ENCODE measurements at regions not wholly inside any gene's neighbourhood (a gene's known extent, or its start where the extent isn't known, plus 50 kb on each side); places are given as distances from the start of the nearest gene placed in this dataset.
"Not testable (repeated sequence)": the region's sequence is repeated elsewhere in the genome, so short reads cannot be mapped to it uniquely, and the experiment has no call there.

DNA sequence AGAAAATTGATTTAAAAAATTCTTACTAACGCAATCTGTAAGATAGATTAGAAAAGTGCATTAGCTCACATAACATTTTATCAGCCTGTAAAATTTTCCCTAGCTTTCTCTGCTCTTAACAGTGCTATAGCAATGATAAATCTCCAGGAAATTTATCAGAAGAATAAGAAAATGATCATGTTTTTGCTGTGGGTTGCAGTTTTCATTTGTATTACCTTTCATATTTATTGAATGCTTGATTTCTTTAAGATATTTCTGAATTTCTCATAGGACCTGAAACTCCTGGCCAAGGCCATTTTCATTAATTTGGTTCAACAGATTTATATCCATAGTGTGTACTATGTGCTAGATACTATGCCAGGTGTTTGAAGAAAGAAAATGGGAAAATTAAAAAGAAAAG lies 130.3 kb upstream of the STARD13 start:
- no peak overlapping the region for H3K27ac ChIP-seq
- TF ChIP-seq POLR2A (IDR thresholded peaks at IDR 0.05): no peak
- no peak for TF ChIP-seq CTCF (IDR thresholded peaks at IDR 0.05)
- H3K36me3 ChIP-seq (replicated peaks in 1 of 2; ENCODE audit: insufficient read depth in 1 of 2, low read depth in 2 of 2): no peaks in the 10 kb centered on the region
- no peaks in the 10 kb centered on the region for H3K9me3 ChIP-seq
- ATAC-seq (no peak), DNase-seq (no peak)
- 91% methylated on average over 1 of the region's 1 CpG for WGBS, 2 donors
- no peaks in the 10 kb centered on the region for H3K4me1 ChIP-seq
- H3K27me3 ChIP-seq: no peaks in the 10 kb centered on the region
- intact Hi-C loops (cut with DNase I): no loop called here
- no peak overlapping the region for H3K4me3 ChIP-seq

DNA sequence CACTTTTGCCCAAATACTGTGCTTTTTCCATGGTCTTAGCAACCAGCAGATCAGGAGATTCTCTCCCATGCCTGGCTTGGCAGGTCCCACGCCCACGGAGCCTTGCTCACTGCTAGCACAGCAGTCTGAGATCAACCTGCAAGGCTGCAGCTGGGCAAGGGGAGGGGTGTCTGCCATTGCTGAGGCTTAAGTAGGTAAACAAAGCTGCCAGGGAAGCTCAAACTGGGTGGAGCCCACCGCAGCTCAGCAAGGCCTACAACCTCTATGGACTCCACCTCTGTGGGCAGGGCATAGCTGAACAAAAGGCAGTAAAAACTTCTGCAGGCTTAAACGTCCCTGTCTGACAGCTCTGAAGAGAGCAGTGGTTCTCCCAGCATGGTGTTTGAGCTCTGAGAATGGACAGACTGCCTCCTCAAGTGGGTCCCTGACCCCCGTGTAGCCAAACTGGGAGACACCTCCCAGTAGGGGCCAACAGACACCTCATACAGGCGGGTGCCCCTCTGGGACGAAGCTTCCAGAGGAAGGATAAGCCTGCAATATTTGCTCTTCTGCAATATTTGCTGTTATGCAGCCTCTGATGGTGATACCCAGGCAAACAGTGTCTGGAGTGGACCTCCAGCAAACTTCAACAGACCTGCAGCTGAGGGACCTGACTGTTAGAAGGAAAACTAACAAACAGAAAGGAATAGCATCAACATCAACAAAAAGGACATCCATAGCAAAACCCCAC lies 132.8 kb upstream of the STARD13 start:
- H3K9me3 ChIP-seq; H3K36me3 ChIP-seq (replicated peaks in 1 of 2; ENCODE audit: insufficient read depth in 1 of 2, low read depth in 2 of 2); ATAC-seq; H3K4me1 ChIP-seq; H3K4me3 ChIP-seq; H3K27me3 ChIP-seq; H3K27ac ChIP-seq; intact Hi-C loops (cut with DNase I): not testable (repeated sequence)
- 73 to 95% methylated on average over 7 of the region's 7 CpGs for WGBS, 2 donors
- peak in 1 of 4 donors; percentile 24 for DNase-seq

DNA sequence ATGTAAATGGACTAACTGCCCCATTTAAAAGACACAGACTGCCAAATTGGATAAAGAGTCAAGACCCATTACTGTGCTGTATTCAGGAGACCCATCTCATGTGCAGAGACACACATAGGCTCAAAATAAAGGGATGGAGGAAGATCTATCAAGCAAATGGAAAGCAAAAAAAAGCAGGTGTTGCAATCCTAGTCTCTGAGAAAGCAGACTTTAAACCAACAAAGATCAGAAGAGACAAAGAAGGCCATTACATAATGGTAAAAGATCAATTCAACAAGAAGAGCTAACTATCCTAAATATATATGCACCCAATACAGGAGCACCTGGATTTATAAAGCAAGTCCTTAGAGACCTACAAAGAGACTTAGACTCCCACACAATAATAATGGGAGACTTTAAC lies 134.6 kb upstream of the STARD13 start:
- H3K4me3 ChIP-seq; ATAC-seq; H3K27me3 ChIP-seq; H3K36me3 ChIP-seq (replicated peaks in 1 of 2; ENCODE audit: insufficient read depth in 1 of 2, low read depth in 2 of 2); H3K4me1 ChIP-seq; DNase-seq; H3K9me3 ChIP-seq; H3K27ac ChIP-seq; intact Hi-C loops (cut with DNase I): not testable (repeated sequence)

GRCh38 chr13:33426131-33426530 lies 140.6 kb upstream of the STARD13 start:
- no peak for ATAC-seq
- H3K9me3 ChIP-seq: no peaks in the 10 kb centered on the region
- whole genome bisulfite sequencing, 2 donors: 92 to 97% methylated on average over 1 of the region's 1 CpG
- TF ChIP-seq CTCF (IDR thresholded peaks at IDR 0.05) (no peak), POLR2A (IDR thresholded peaks at IDR 0.05) (no peak)
- no peaks in the 10 kb centered on the region for H3K27me3 ChIP-seq
- H3K27ac ChIP-seq: no peak overlapping the region
- no peak for DNase-seq
- no peaks in the 10 kb centered on the region for H3K36me3 ChIP-seq (replicated peaks in 1 of 2; ENCODE audit: insufficient read depth in 1 of 2, low read depth in 2 of 2)
- intact Hi-C loops (cut with DNase I): no loop called here
- H3K4me1 ChIP-seq: no peaks in the 10 kb centered on the region
- H3K4me3 ChIP-seq: no peak overlapping the region

GRCh38 chr13:33433316-33433715 lies 147.8 kb upstream of the STARD13 start:
- TF ChIP-seq POLR2A (IDR thresholded peaks at IDR 0.05) (no peak), CTCF (IDR thresholded peaks at IDR 0.05) (no peak)
- Histone ChIP-seq H3K4me3 (no peak overlapping the region), H3K27me3 (no peaks in the 10 kb centered on the region), H3K4me1 (no peaks in the 10 kb centered on the region), H3K27ac (no peak overlapping the region), H3K9me3 (no peaks in the 10 kb centered on the region), H3K36me3 (replicated peaks in 1 of 2; ENCODE audit: insufficient read depth in 1 of 2, low read depth in 2 of 2) (no peaks in the 10 kb centered on the region)
- DNase-seq (no peak), ATAC-seq (no peak)
- 93 to 95% methylated on average over 6 of the region's 6 CpGs for WGBS, 2 donors
- intact Hi-C loops (cut with DNase I): no loop called here

DNA sequence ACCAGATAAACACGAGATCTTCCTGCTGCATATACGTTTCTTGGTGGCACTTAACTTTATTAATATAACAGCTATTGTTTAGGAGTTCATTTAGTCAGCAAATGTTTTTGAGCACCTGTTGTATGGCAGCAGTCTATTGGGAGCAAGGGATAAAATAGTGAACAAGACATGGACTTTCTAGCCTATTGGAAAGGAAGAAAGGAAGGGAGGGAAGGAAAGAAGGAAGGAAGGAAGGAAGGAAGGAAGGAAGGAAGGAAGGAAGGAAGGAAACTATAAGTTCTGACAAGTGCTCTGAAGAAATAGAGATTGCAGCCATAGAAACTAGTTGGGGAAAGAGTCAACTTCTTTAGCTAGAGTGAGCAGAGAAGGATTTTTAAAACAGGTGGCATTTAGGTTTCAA lies 149.1 kb upstream of the STARD13 start:
- DNase-seq (no peak), ATAC-seq (no peak)
- Histone ChIP-seq H3K27me3 (no peaks in the 10 kb centered on the region), H3K27ac (no peak overlapping the region), H3K4me3 (no peak overlapping the region), H3K4me1 (no peaks in the 10 kb centered on the region), H3K9me3 (no peaks in the 10 kb centered on the region), H3K36me3 (replicated peaks in 1 of 2; ENCODE audit: insufficient read depth in 1 of 2, low read depth in 2 of 2) (no peaks in the 10 kb centered on the region)
- intact Hi-C loops (cut with DNase I): no loop called here
- WGBS, 2 donors: 95 to 98% methylated on average over 2 of the region's 2 CpGs
- TF ChIP-seq CTCF (IDR thresholded peaks at IDR 0.05) (no peak), POLR2A (IDR thresholded peaks at IDR 0.05) (no peak)
